ENCODE measurements at regions not wholly inside any gene's neighbourhood (a gene's known extent, or its start where the extent isn't known, plus 50 kb on each side); places are given as distances from the start of the nearest gene placed in this dataset.

DNA sequence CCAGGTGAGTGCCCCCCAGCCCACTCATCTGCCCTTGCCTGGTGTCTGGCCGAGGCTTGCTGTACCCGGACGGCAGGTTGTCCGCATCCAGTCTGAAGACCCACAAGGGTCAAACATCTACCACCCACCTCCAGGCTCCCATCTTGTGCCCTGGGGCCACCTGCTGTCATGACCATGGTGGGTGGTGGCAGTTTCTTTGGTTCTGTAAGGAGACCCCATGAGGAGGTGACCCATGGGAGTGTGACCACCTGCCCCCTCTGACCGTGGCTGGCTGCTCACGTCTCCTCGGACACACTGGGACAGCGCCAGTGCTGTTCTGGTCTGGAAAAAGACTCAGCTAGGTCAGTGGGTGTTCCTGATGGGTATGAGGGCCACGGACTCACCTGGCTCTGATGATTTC lies 93.9 kb downstream of the TEX29 start:
- H3K36me3 ChIP-seq: no peaks in the 10 kb centered on the region
- H3K9me3 ChIP-seq (ENCODE audit: low read depth): no peaks in the 10 kb centered on the region
- H3K4me1 ChIP-seq (ENCODE audit: low read depth): no peaks in the 10 kb centered on the region
- TF ChIP-seq, protein P1, sequence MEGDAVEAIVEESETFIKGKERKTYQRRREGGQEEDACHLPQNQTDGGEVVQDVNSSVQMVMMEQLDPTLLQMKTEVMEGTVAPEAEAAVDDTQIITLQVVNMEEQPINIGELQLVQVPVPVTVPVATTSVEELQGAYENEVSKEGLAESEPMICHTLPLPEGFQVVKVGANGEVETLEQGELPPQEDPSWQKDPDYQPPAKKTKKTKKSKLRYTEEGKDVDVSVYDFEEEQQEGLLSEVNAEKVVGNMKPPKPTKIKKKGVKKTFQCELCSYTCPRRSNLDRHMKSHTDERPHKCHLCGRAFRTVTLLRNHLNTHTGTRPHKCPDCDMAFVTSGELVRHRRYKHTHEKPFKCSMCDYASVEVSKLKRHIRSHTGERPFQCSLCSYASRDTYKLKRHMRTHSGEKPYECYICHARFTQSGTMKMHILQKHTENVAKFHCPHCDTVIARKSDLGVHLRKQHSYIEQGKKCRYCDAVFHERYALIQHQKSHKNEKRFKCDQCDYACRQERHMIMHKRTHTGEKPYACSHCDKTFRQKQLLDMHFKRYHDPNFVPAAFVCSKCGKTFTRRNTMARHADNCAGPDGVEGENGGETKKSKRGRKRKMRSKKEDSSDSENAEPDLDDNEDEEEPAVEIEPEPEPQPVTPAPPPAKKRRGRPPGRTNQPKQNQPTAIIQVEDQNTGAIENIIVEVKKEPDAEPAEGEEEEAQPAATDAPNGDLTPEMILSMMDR (IDR thresholded peaks at IDR 0.05; ENCODE audit: low read depth, low read length): no peak
- DNase-seq (ENCODE audit: low read depth in 1 of 2, low spot score in 1 of 2): no peak
- H3K4me3 ChIP-seq: no peak overlapping the region
- no peak overlapping the region for H3K27ac ChIP-seq
- peaks cover 23% of the 10 kb centered on the region for H3K27me3 ChIP-seq

DNA sequence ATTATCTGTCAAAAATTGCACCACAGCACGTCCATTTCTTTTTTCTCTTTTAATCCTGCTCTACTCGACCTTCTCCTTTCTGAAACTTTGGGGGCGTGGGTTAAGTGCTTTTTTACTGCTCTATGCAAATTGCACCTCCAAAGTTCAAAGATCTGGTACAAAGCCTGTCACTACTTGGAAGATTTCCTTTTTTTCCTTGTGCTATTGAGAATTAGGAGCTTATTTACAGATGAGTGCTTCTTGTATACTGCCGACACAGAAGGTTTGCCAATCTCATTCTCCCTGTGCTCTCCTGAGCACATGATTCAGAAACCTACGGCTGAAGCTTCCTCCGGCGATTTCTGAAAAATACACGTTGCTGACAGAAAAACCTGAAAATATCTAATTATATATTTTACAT lies 94.8 kb downstream of the TEX29 start:
- no peak for DNase-seq (ENCODE audit: low read depth in 1 of 2, low spot score in 1 of 2)
- Histone ChIP-seq H3K27me3 (peaks cover 22% of the 10 kb centered on the region), H3K4me3 (no peak overlapping the region), H3K27ac (no peak overlapping the region), H3K4me1 (ENCODE audit: low read depth) (no peaks in the 10 kb centered on the region), H3K36me3 (no peaks in the 10 kb centered on the region), H3K9me3 (ENCODE audit: low read depth) (no peaks in the 10 kb centered on the region)
- TF ChIP-seq, protein P1 (IDR thresholded peaks at IDR 0.05; ENCODE audit: low read depth, low read length): no peak

DNA sequence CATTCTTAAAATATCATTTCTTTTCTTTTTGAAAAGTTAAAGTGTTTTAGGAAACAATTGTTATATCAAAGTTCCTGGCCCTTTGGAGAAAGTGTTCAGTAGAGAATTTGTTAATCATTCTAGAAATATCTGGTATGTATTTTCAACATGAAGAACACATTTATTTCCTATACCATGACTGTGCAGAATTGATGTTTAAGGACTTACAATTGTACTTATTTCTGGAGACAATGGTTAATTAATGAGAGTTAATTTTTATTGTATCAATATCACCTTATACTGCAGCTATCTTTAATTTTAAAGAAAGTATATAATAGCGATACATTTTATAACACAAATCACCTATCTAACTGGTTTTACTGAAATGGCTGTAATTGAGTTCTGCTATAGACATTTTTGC lies 95.3 kb downstream of the TEX29 start:
- H3K27me3 ChIP-seq: peaks cover 19% of the 10 kb centered on the region
- TF ChIP-seq, protein P1 (IDR thresholded peaks at IDR 0.05; ENCODE audit: low read depth, low read length): no peak
- DNase-seq (ENCODE audit: low read depth in 1 of 2, low spot score in 1 of 2): no peak
- no peak overlapping the region for H3K4me3 ChIP-seq
- no peaks in the 10 kb centered on the region for H3K4me1 ChIP-seq (ENCODE audit: low read depth)
- H3K27ac ChIP-seq: no peak overlapping the region
- no peaks in the 10 kb centered on the region for H3K9me3 ChIP-seq (ENCODE audit: low read depth)
- H3K36me3 ChIP-seq: no peaks in the 10 kb centered on the region

DNA sequence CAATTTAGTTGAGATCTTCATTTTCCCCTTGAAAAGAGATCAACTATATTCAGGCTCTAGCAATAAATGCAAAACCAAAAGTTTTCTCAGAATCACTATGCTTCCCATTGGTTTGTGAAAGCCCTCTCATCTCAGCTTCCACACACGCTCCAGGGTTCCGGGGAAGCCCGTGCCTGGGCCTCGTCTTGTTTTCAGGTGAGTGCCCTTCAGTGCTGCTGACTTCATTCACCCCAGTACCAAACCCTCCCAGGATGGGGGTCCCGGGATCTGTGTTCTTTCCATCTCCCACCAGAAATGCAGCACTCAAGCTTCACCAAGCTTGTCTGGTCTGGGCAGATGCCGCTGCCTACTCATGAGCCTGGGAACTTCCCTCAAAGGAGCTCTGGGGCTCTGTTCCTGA lies 97.7 kb downstream of the TEX29 start:
- Histone ChIP-seq H3K4me3 (no peak overlapping the region), H3K9me3 (ENCODE audit: low read depth) (no peaks in the 10 kb centered on the region), H3K27ac (no peak overlapping the region), H3K36me3 (no peaks in the 10 kb centered on the region), H3K27me3 (no peaks in the 10 kb centered on the region), H3K4me1 (ENCODE audit: low read depth) (no peaks in the 10 kb centered on the region)
- no peak for DNase-seq (ENCODE audit: low read depth in 1 of 2, low spot score in 1 of 2)
- TF ChIP-seq, protein P1 (IDR thresholded peaks at IDR 0.05; ENCODE audit: low read depth, low read length): no peak

DNA sequence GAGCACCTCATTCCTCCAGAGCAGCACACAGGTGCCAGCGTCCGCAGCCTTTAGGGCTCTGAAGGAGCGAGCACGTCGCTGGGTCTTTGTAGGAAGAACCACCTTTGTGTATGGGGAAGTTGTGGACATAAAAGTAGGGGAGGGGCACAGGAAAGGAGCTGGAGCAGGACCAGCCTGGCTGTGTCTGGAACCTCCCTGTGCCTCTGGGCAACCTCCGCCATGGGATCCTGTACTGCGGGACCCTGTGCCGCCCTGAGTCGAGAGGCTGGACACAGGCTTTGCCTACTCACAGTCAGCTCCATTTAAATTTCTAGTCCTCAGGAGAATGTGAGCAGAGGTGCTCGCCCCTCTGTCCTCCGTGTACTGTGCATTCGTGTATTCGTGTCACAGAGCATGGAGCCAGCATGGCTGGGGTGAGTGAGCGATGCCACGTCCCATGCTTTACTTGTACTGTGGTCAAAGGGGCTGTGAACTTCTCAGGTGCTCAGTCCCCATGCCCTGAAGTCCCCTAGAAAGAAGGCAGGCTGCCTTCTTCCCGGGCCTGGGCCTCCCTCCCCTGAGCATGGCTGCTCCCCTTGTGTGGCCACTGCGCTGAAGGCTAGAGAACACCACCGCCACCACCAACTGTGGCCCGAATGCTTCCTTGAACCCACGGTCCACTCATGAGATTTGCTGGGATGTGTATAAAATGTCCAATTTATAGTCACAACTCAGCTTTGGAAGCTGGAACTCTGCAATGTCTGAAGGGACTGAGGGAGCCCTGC lies 99.9 kb downstream of the TEX29 start:
- no peak for DNase-seq (ENCODE audit: low read depth in 1 of 2, low spot score in 1 of 2)
- Histone ChIP-seq H3K9me3 (ENCODE audit: low read depth) (no peaks in the 10 kb centered on the region), H3K36me3 (no peaks in the 10 kb centered on the region), H3K4me3 (no peak overlapping the region), H3K27me3 (no peaks in the 10 kb centered on the region), H3K27ac (no peak overlapping the region), H3K4me1 (ENCODE audit: low read depth) (no peaks in the 10 kb centered on the region)
- TF ChIP-seq, protein P1 (IDR thresholded peaks at IDR 0.05; ENCODE audit: low read depth, low read length): no peak

All from cardiac muscle cell (in vitro differentiated cells and primary cell).